GM04503 (cell line): ENCODE measurements at regions not wholly inside any gene's neighbourhood (a gene's known extent, or its start where the extent isn't known, plus 50 kb on each side); places are given as distances from the start of the nearest gene placed in this dataset.

Source experiments
- DNase-seq: peaks from one replicate; pipeline ENCODE4 v3.0.0-alpha.2; 2012; ENCODE audit warnings: low read depth

- DNase-seq = no peak
Observed at GRCh38 chr10:123527151-123527550, 139.0 kb upstream of the GPR26 start.

DNA sequence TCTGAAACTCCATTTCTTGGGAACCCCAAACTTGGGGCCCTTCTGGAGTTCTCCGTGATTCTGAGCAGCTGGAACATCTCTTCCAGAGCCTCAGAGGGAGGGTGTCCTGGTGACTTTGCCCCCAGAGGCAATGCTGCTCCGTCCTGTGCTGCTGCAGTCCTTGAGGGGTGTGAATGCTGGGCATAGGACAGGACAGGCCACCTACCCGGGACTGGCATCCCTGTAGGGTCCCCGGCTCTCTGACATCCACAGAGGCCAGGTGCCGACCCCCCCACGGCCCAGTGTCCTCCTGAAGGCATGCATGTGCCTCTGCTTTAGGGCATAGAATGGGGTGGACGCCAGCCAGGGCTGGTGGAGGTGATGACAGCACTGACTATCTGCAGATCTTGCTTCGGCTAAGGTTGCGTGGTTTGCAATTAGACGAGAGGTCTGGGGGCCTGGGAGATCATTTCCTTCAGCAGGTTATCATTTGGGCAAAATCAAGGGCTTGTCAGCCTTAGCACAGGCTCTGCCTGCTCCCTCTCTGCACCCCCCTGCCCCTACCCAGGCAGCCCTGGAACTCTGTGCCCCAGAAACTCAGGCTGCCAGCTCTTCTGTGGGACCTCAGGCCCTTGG is 136.9 kb upstream of the GPR26 start:
- DNase-seq = no peak

- no peak for DNase-seq
Observed at GRCh38 chr10:123530166-123530870, 135.8 kb upstream of the GPR26 start.

DNA sequence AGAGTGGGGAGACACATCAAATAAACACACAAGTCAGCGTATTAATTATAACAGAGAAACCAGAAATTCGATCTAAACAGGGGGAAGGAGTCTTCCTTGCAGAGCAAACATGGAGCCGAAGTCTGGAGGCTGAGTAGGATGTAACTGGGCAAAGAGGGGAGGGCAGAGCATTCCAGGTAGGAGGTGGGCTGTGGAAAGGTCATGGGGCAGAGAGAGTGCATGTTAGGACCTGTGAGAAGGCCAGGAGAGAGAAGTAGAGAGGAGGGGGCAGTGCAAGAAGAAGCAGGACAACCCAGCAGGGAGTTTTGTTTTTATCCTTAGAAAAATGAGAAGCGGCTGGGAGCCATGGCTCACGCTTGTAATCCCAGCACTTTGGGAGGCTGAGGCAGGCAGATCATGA is 130.8 kb upstream of the GPR26 start:
- DNase-seq = no peak

DNA sequence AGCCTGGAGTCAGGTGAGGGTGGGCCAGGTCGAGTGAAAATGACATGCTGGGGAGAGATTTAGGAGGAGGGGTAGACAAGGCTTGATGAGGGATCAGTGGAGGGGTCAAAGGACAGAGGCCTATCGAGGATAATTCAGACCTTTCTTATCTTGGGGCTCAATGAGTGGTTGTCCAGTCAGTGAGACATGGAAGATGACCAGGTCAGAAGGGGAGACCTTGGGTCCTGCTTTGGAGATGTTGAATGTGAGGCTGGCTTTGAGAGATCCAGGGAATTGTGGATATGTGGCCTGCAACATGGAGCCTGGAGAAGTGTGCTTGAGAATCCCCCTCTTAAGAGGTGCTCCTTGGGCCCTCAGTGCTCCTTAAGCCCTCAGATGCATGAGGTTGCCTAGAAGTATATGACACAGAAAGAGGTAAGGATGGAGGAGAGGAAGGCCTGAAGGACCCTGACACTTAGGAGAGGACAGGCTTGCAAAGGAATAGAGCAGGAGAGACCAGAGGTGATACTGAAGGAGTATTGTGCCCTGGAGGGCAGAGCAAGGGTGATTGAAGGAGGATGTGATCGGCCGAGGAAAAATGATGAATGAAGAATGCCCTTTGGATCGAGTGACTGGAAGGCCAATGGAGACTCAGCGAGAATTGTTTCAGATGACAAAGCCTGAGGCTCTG is 129.8 kb upstream of the GPR26 start:
- DNase-seq = no peak

DNA sequence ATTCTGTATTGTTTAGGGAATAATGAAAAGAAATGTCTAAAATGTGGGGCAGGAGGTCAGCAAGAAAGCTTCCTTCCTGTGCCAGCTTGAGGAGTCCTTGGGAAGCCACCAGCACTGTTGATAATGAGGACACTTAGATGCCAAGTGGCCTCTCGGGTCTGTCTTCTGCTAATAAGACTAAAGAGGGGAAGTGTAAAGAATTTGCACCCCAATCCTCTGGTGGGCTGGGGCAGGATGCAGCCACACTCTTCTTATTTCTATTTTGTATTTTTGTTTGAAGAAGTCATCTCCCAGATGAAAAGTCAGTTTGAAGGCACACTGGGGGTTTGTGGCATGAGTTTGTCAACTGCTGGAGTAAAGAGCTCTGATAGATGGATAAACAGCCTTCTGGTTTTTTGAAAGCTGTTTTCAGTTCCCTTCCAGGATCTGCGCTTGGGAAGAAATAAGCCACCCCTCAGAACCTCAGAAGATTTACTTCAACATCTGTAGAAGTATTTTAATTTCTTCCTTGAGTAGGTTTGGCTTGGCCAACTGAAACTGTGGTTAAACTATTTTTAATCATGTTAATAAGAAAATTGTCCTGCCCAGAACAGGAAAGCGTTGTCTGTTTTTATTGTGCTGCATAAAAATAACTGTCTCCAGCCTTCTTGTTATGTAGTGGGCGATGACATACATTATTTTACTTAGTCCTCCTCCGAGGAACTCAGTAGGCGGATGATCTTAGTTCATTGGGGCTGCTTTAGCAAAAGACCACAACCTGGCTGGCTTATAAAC is 128.8 kb upstream of the GPR26 start:
- DNase-seq = no peak

DNA sequence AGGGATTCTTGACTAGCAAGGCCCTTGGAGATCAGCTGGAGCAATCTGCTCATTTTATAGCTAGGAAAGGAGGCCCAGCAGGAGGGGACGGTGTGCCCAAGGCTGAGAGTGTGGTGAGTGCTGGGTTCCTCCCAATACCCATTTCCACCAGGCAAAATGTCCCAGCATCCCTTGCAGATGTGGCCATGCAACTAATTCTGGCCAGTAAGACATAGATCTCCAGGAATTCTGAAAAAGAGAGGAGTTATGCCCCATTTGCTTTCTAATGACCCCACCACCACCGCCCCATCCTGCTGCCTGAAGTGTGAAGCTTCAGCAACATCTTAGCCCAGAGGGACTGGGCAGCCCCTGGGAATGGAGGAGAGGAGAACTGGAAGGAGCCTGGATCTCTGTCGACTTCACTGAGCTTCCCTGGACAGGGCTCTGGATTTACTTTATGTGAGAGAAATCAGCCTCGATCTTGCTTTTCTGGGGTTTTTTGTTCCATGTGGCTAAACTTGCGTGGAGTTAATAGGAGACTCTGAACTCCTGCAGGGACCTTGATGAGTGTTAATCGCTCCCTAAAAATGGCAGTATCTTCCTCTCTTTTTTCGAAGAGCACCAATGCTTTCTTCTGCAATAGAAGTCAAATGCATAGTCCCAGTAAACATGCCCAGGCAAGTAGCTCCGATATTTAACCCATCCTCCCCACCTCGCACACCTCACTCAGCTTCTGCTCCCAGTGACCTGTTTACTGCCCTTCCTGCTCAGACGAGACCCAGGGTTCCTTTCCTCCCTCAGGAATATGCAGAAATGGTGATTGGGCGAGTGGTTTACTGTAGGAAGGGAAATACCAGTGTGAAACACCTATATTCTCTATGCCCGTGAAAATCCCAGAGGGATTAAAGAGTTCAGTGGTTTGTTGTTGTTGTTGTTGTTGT is 127.5 kb upstream of the GPR26 start:
- no peak for DNase-seq

DNA sequence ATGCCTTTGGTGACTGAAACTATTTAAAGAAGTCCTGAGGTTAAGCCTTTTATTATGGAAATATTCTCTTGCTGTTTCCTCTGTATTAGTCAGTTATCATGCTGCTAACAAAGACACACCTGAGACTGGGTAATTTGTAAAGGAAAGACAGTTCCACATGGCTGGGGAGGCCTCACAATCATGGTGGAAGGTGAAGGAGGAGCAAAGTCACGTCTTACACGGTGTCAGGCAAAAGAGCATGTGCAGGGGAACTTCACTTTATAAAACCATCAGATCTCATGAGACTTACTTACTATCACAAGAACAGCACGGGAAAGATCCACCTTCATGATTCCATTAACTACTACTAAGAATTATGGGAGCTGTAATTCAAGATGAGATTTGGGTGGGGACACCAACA is 121.2 kb upstream of the GPR26 start:
- DNase-seq = no peak

GRCh38 chr10:123548770-123549169 is 117.4 kb upstream of the GPR26 start:
- DNase-seq = no peak

- no peak for DNase-seq
Observed at GRCh38 chr10:123549761-123550454, 116.2 kb upstream of the GPR26 start.

- DNase-seq = no peak
Observed at GRCh38 chr10:123550675-123551096, 115.5 kb upstream of the GPR26 start.

DNA sequence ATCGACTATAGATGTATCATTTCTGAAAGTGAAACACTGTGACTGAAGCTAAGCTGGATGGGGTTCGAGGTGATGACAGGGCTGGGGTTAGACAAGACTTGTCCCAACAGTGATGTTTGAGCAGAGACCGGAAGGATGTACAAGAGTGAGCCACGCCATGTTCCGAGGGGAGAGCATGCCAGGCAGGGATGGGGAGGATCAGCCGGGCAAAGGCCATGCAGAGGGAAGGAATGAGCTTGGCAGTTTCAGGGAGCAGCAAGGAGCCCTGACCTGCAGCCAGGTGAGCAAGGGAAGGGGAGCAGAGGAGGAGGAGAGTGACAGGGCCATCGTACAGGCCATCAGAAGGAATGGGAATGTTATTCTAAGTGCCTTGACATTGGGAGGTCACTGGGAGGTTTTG is 114.9 kb upstream of the GPR26 start:
- DNase-seq = no peak

GRCh38 chr10:123552760-123553554 is 113.2 kb upstream of the GPR26 start:
- DNase-seq = no peak

GRCh38 chr10:123553810-123554430 is 112.2 kb upstream of the GPR26 start:
- DNase-seq = no peak

GRCh38 chr10:123554656-123555055 is 111.5 kb upstream of the GPR26 start:
- DNase-seq = no peak

- no peak for DNase-seq
Observed at GRCh38 chr10:123555616-123556015, 110.5 kb upstream of the GPR26 start.

DNA sequence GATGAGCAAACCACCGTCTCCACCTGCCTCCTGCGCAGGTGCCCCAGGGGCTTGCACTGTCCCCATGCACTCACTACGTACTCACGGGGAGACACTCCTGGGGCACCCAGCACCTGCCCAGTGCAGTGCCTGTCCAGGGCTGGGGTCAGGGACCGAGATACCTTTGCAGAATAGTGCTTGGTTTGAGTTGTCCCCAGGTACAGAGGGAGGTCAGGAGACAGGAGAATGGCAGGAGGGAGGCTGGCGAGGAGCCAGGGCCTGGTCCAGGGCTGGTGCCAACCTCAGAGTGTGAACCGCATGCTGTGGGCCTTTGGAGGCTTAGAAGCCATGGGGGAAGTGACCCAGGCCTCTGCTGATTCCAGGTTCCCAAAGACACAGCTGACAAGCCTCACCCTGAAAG is 110.1 kb upstream of the GPR26 start:
- no peak for DNase-seq

DNA sequence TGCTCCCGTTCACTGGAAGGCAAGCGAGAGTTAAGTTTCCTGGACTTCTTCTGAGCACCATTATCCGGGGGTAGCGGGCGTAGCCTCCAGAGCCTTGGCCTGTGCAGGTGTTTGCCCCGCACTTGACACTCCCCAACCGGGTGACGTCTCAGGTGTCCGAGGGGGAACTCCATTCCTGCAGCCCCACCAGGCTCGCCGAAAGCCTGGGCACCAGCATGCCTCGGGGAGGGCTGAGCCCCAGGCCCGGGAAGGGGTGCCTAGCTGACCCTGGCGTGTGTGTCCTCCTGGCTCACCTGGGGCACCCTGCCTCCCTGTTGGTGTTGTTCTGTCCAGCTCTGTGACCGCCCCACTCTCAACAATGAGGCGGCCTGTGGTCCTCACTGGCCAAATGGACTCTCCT is 109.4 kb upstream of the GPR26 start:
- no peak for DNase-seq

DNA sequence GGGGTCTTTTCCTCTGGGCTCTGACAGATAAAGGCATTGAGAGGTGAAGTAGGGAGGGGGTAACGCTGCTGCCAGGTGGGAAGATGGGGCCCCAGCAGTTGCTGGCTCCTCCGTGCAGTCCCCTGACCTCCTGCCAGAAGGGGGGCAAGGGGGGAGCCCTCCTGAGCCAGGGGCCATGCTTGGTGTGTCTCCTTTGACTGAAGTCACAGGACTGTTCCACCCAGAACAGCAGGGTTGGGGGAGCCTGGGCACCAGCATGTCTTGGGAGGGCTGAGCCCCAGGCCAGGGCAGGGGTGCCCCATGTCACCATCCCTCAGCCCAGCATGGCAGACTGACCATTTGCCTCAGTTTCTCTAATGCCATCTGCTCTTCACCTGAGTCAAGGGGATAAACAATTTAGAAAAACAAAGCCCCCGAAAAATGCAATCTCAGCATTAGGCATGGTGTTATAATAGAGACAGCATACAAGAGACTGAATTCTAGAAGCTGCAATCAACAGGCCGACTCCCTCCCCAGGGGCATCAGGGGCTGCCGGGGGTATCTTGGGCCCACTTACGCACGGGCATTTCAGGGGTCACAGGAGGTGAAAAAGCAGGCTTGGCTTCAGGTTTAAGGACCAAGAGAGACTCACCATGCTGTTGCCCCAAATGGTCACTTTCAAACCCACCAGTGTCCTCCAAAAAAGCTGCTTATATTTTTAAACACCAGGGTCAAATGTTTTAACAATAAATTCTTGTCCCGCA is 108.6 kb upstream of the GPR26 start:
- no peak for DNase-seq
